ENCODE measurements at regions not wholly inside any gene's neighbourhood (a gene's known extent, or its start where the extent isn't known, plus 50 kb on each side); places are given as distances from the start of the nearest gene placed in this dataset.

DNA sequence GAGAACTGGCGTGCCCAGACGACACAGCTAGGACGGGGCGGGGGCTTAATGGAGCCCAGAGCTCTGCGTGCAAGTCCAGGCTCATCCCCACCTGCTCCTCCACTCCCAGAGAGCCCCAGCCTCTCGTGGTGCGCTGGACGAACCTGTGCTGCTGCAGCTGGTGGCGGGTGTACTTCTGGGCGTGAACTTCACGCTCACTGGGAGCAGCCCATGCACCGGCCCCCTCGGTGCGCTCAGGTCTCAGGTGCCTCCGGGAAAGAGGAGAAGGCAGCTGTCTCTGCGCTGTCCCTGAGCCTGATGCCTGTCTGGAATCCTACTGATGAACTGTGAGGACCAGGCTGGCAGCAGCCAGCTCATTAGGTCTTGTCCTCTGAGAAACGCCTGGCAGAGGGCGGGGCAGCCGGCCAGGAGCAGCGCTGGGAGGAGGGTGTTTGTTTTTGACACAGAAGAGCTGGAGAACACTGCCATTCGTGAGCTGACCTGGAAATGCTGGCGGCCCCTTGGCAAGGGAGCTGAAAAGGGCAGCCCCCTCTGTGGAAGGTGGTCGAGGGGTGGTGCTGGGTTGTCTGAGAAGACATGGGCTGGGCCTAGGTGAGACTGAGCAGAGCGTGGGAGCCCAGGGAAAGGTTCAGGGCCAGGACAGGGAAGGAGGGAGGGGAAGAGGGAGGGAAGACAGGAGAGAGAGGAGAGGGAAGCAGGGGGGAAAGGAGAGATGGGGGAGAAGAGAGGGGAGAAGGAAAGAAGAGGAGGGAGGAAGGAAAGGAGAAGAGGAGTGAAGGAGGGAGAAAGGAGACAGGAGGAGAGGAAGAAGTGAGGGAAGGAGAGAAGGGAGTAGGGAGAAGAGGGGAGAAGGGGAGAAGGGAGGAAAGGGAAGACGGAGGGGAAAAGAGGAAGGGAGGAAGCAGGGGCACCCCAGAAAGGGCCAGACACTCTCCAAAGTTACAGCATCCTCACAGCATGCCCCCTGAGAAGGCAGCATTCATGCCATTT is 53.5 kb upstream of the TNS3 start (continued):
- TF ChIP-seq ZNF720 (CRISPR knock-in tag; IDR thresholded peaks at IDR 0.05) (no peak), ZNF317 (CRISPR knock-in tag; IDR thresholded peaks at IDR 0.05) (no peak), RXRA (CRISPR knock-in tag; IDR thresholded peaks at IDR 0.05) (peak; percentile 33; the same call in 1 of the 2 replicates), KDM5B (CRISPR knock-in tag; IDR thresholded peaks at IDR 0.05; ENCODE audit: borderline replicate concordance) (peak; percentile 58; the same call in 1 of the 2 replicates), ZC3H13 (CRISPR knock-in tag; IDR thresholded peaks at IDR 0.05) (0 out of 2 replicates have a peak, but pooled peaks have one; percentile 23), SAP130 (CRISPR knock-in tag; IDR thresholded peaks at IDR 0.05; ENCODE audit: low read depth) (0 out of 2 replicates have a peak, but pooled peaks have one; percentile 25), ZNF292 (CRISPR knock-in tag; IDR thresholded peaks at IDR 0.05; ENCODE audit: borderline replicate concordance, low read depth) (peak; percentile 95), NR2F6 (IDR thresholded peaks at IDR 0.05) (no peak), NR2F6 (CRISPR knock-in tag; IDR thresholded peaks at IDR 0.05) (no peak), MTA1 (CRISPR knock-in tag; IDR thresholded peaks at IDR 0.05; ENCODE audit: borderline replicate concordance) (peak; percentile 82; the same call in 1 of the 2 replicates), MEIS1 (CRISPR knock-in tag; IDR thresholded peaks at IDR 0.05; ENCODE audit: borderline replicate concordance) (peak; percentile 35; the same call in 1 of the 2 replicates), KLF13 (CRISPR knock-in tag; IDR thresholded peaks at IDR 0.05) (no peak), ZBTB42 (CRISPR knock-in tag; IDR thresholded peaks at IDR 0.05) (no peak), ZBTB7B (CRISPR knock-in tag; IDR thresholded peaks at IDR 0.05) (peak; percentile 31; the same call in 1 of the 2 replicates), SPEN (CRISPR knock-in tag; IDR thresholded peaks at IDR 0.05; ENCODE audit: low read depth) (peak; percentile 47; the same call in 1 of the 2 replicates), HDAC1 (CRISPR knock-in tag; IDR thresholded peaks at IDR 0.05) (peak; percentile 69), STAG1 (CRISPR knock-in tag; IDR thresholded peaks at IDR 0.05) (peak; percentile 35; the same call in 1 of the 2 replicates), ZSCAN29 (CRISPR knock-in tag; conservative IDR thresholded peaks at IDR 0.05) (0 out of 2 replicates have a peak, but pooled peaks have one; percentile 52), ASH2L (IDR thresholded peaks at IDR 0.05; ENCODE audit: insufficient read length, low read depth, low read length) (peak; percentile 3), KDM2A (CRISPR knock-in tag; IDR thresholded peaks at IDR 0.05; ENCODE audit: borderline replicate concordance, low read depth) (0 out of 2 replicates have a peak, but pooled peaks have one; percentile 43), THAP11 (CRISPR knock-in tag; IDR thresholded peaks at IDR 0.05) (peak; percentile 18; the same call in 1 of the 2 replicates), MAF1 (CRISPR knock-in tag; IDR thresholded peaks at IDR 0.05; ENCODE audit: borderline replicate concordance) (no peak; the same call in 1 of the 2 replicates), ZNF616 (CRISPR knock-in tag; IDR thresholded peaks at IDR 0.05; ENCODE audit: low read depth) (no peak)
- TF ChIP-seq, protein P1, sequence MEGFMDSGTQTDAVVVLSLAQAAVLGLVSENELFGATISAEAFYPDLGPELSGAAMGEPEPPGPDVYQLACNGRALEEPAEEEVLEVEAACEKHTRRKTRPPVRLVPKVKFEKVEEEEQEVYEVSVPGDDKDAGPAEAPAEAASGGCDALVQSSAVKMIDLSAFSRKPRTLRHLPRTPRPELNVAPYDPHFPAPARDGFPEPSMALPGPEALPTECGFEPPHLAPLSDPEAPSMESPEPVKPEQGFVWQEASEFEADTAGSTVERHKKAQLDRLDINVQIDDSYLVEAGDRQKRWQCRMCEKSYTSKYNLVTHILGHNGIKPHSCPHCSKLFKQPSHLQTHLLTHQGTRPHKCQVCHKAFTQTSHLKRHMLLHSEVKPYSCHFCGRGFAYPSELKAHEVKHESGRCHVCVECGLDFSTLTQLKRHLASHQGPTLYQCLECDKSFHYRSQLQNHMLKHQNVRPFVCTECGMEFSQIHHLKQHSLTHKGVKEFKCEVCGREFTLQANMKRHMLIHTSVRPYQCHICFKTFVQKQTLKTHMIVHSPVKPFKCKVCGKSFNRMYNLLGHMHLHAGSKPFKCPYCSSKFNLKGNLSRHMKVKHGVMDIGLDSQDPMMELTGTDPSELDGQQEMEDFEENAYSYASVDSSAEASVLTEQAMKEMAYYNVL (CRISPR knock-in tag; IDR thresholded peaks at IDR 0.05; ENCODE audit: borderline replicate concordance): peak; percentile 77; the same call in 1 of the 2 replicates
- TF ChIP-seq, protein P2, sequence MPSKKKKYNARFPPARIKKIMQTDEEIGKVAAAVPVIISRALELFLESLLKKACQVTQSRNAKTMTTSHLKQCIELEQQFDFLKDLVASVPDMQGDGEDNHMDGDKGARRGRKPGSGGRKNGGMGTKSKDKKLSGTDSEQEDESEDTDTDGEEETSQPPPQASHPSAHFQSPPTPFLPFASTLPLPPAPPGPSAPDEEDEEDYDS (CRISPR knock-in tag; IDR thresholded peaks at IDR 0.05): peak; percentile 34; the same call in 1 of the 2 replicates
- TF ChIP-seq, protein P3, sequence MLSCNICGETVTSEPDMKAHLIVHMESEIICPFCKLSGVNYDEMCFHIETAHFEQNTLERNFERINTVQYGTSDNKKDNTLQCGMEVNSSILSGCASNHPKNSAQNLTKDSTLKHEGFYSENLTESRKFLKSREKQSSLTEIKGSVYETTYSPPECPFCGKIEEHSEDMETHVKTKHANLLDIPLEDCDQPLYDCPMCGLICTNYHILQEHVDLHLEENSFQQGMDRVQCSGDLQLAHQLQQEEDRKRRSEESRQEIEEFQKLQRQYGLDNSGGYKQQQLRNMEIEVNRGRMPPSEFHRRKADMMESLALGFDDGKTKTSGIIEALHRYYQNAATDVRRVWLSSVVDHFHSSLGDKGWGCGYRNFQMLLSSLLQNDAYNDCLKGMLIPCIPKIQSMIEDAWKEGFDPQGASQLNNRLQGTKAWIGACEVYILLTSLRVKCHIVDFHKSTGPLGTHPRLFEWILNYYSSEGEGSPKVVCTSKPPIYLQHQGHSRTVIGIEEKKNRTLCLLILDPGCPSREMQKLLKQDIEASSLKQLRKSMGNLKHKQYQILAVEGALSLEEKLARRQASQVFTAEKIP (CRISPR knock-in tag; IDR thresholded peaks at IDR 0.05; ENCODE audit: borderline replicate concordance): no peak

Measured in HepG2 (cell line).